Kidney (tissue), 13 donors: ENCODE measurements at regions not wholly inside any gene's neighbourhood (a gene's known extent, or its start where the extent isn't known, plus 50 kb on each side); places are given as distances from the start of the nearest gene placed in this dataset.

ENCODE experiments used
- DNase-seq, 5 donors: peaks; one replicate each; pipeline ENCODE4 v3.0.0-alpha.2; 2013 to 2020
- FAIRE-seq: peaks from 2 replicates; lab custom pipeline; 2012; peaks lifted over from hg19 to GRCh38; lab: Jason Lieb, UNC
- H3K27ac ChIP-seq, 2 donors: one replicate each; pipeline ENCODE4 v1.7.0; 2013; ENCODE audit warnings: low read depth in 2 of 2, low read length in 2 of 2, inconsistent platforms in 1 of 2
- H3K27me3 ChIP-seq: one replicate; pipeline ENCODE4 v1.7.1; 2013; ENCODE audit warnings: low read length, inconsistent platforms; ENCODE audit not compliant: control insufficient read depth, insufficient read depth
- H3K36me3 ChIP-seq, 3 donors: one replicate each; pipeline versions ENCODE4 v1.7.0 to v1.7.1; 2013; ENCODE audit warnings: low read length in 3 of 3, control low read depth in 1 of 3, inconsistent platforms in 1 of 3; ENCODE audit not compliant: insufficient read depth in 3 of 3, control insufficient read depth in 2 of 3
- H3K4me1 ChIP-seq, 3 donors: one replicate each; pipeline versions ENCODE4 v1.7.0 to v1.7.1; 2013; ENCODE audit warnings: low read length in 3 of 3, inconsistent platforms in 1 of 3, low read depth in 1 of 3; ENCODE audit not compliant: control insufficient read depth in 2 of 3, insufficient read depth in 2 of 3
- H3K4me3 ChIP-seq, 3 donors: one replicate each; pipeline versions ENCODE4 v1.7.0 to v1.8.1; 2013; ENCODE audit warnings: low read length in 3 of 3, control low read depth in 1 of 3, inconsistent platforms in 1 of 3
- H3K9ac ChIP-seq, 3 donors: one replicate each; pipeline versions ENCODE4 v1.7.0 to v1.7.1; 2013; ENCODE audit warnings: low read length in 3 of 3, control low read depth in 1 of 3, inconsistent platforms in 1 of 3
- H3K9me3 ChIP-seq, 3 donors: one replicate each; pipeline versions ENCODE4 v1.7.0 to v1.7.1; 2013; ENCODE audit warnings: low read length in 3 of 3, control low read depth in 1 of 3, inconsistent platforms in 1 of 3; ENCODE audit not compliant: control insufficient read depth in 2 of 3, insufficient read depth in 1 of 3
- CTCF ChIP-seq: IDR thresholded peaks from 3 replicates; pipeline ENCODE4 v1.5.1; 2012; ENCODE audit warnings: mild to moderate bottlenecking, moderate library complexity, borderline replicate concordance; ENCODE audit not compliant: insufficient read depth; ENCODE audit errors: extremely low read depth
- intact Hi-C: fragments of 100-400 bp; cut with DNase I; formaldehyde crosslinking; loops from one replicate; pipeline ENCODE4 v1.11.1; 2022
- donor health status: control.
- donor health status: control.
- donor health status: control.
- donor health status: control.
- donor health status: control.
- donor health status: DM: yes; HTN: yes; CAD: no.
- donor health status: Normal renal cell carcinoma (clear cell type).

- H3K4me1 ChIP-seq: no peaks in the 10 kb centered on the region
- H3K9ac ChIP-seq: no peak overlapping the region
- no peak overlapping the region for H3K4me3 ChIP-seq
- no peak overlapping the region for H3K27ac ChIP-seq
- no peaks in the 10 kb centered on the region for H3K27me3 ChIP-seq
- intact Hi-C loops: no loop called here
- no peak for FAIRE-seq
- H3K36me3 ChIP-seq: no peaks in the 10 kb centered on the region
- DNase-seq: no peak
- H3K9me3 ChIP-seq: peaks cover 0 to 2% (median 0%) of the 10 kb centered on the region in 3 donors
- no peak for TF ChIP-seq CTCF
Measured at GRCh38 chr2:8553643-8554042, 128.2 kb upstream of the ID2 start.

- Histone ChIP-seq H3K27me3 (no peaks in the 10 kb centered on the region), H3K4me1 (no peaks in the 10 kb centered on the region), H3K4me3 (no peak overlapping the region), H3K9me3 (peaks cover 0 to 7% (median 0%) of the 10 kb centered on the region in 3 donors), H3K27ac (no peak overlapping the region), H3K9ac (no peak overlapping the region), H3K36me3 (no peaks in the 10 kb centered on the region)
- TF ChIP-seq CTCF: no peak
- intact Hi-C loops: no loop called here
- DNase-seq (peak in 1 of 5 donors; percentile 4), FAIRE-seq (no peak)
Measured at GRCh38 chr2:8554296-8554806, 127.5 kb upstream of the ID2 start.

- no peak for DNase-seq
- intact Hi-C loops: no loop called here
- no peak for TF ChIP-seq CTCF
- Histone ChIP-seq H3K9me3 (peaks cover 0 to 7% (median 0%) of the 10 kb centered on the region in 3 donors), H3K36me3 (no peaks in the 10 kb centered on the region), H3K9ac (no peak overlapping the region), H3K4me1 (no peaks in the 10 kb centered on the region), H3K27me3 (no peaks in the 10 kb centered on the region), H3K27ac (no peak overlapping the region), H3K4me3 (no peak overlapping the region)
- peak; percentile 96 for FAIRE-seq
Measured at GRCh38 chr2:8555543-8555942, 126.3 kb upstream of the ID2 start.

GRCh38 chr2:8558096-8558495 lies 123.8 kb upstream of the ID2 start:
- DNase-seq (peak in 2 of 5 donors; percentile 3 to 12), FAIRE-seq (no peak)
- Histone ChIP-seq H3K9ac (no peak overlapping the region), H3K36me3 (no peaks in the 10 kb centered on the region), H3K9me3 (peaks cover 0 to 12% (median 0%) of the 10 kb centered on the region in 3 donors), H3K27me3 (no peaks in the 10 kb centered on the region), H3K27ac (no peak overlapping the region), H3K4me1 (no peaks in the 10 kb centered on the region), H3K4me3 (no peak overlapping the region)
- no peak for TF ChIP-seq CTCF
- intact Hi-C loops: no loop called here
